OCI-LY1 (cell line): ENCODE measurements at regions not wholly inside any gene's neighbourhood (a gene's known extent, or its start where the extent isn't known, plus 50 kb on each side); places are given as distances from the start of the nearest gene placed in this dataset.

Experiments used
- H2AFZ ChIP-seq: fragments of 200-600 bp; sonication (generic), shearing (Covaris generic); 2 replicates; pipeline ENCODE4 v1.6.0; 2014; ENCODE audit warnings: antibody characterized with exemption, mild to moderate bottlenecking, low read length
- H3F3A ChIP-seq: fragments of 200-600 bp; sonication (generic), shearing (Covaris generic); 2 replicates; pipeline ENCODE4 v1.6.0; 2014; ENCODE audit warnings: mild to moderate bottlenecking, antibody characterized with exemption, low read length, moderate library complexity; ENCODE audit not compliant: insufficient read depth
- H3K27ac ChIP-seq: fragments of 200-600 bp; sonication (generic); 2 replicates; pipeline ENCODE4 v1.5.1; 2014; ENCODE audit warnings: low read length, mixed run types, mild to moderate bottlenecking, low read depth; ENCODE audit not compliant: poor library complexity, severe bottlenecking
- H3K27me3 ChIP-seq: fragments of 200-600 bp; sonication (generic); 2 replicates; pipeline ENCODE4 v1.6.0; 2014; ENCODE audit warnings: antibody characterized with exemption, mild to moderate bottlenecking, low read length, moderate library complexity; ENCODE audit not compliant: insufficient read depth
- H3K36me3 ChIP-seq: fragments of 200-600 bp; sonication (generic); 2 replicates; pipeline ENCODE4 v1.6.1; 2014; ENCODE audit warnings: mild to moderate bottlenecking, antibody characterized with exemption, low read length, moderate library complexity, mixed read lengths; ENCODE audit not compliant: insufficient read depth
- H3K4me1 ChIP-seq: fragments of 200-600 bp; sonication (generic); 2 replicates; pipeline ENCODE4 v1.5.1; 2014; ENCODE audit warnings: mild to moderate bottlenecking, low read length, moderate library complexity; ENCODE audit not compliant: insufficient read depth, severe bottlenecking
- H3K4me2 ChIP-seq: fragments of 200-600 bp; sonication (generic), shearing (Covaris generic); 2 replicates; pipeline ENCODE4 v1.6.1; 2014; ENCODE audit warnings: low read length
- H3K4me3 ChIP-seq: fragments of 200-600 bp; sonication (generic); 2 replicates; pipeline ENCODE4 v1.5.1; 2014; ENCODE audit warnings: low read length, low read depth, mild to moderate bottlenecking, mixed read lengths; ENCODE audit not compliant: poor library complexity, severe bottlenecking
- H3K79me2 ChIP-seq: fragments of 200-600 bp; shearing (Covaris generic); 2 replicates; pipeline ENCODE4 v1.6.1; 2016; ENCODE audit warnings: mixed run types, low read length, mixed read lengths; ENCODE audit not compliant: insufficient read depth
- H3K9ac ChIP-seq: fragments of 200-600 bp; sonication (generic), shearing (Covaris generic); 2 replicates; pipeline ENCODE4 v1.6.1; 2014; ENCODE audit warnings: mild to moderate bottlenecking, low read length, mixed read lengths
- H3K9me2 ChIP-seq: fragments of 200-600 bp; sonication (generic), shearing (Covaris generic); 2 replicates; pipeline ENCODE4 v1.6.1; 2014; ENCODE audit warnings: low read depth, mild to moderate bottlenecking, low read length, mixed read lengths
- H3K9me3 ChIP-seq: fragments of 200-600 bp; shearing (Covaris generic); 2 replicates; pipeline ENCODE4 v1.6.1; 2014; ENCODE audit warnings: low read length, mixed read lengths
- H4K20me1 ChIP-seq: fragments of 200-600 bp; sonication (generic), shearing (Covaris generic); 2 replicates; pipeline ENCODE4 v1.6.0; 2016; ENCODE audit warnings: mild to moderate bottlenecking, low read length; ENCODE audit not compliant: insufficient read depth
- EZH2 ChIP-seq: fragments of 200-600 bp; sonication (generic), shearing (Covaris generic); IDR thresholded peaks from 2 replicates; pipeline ENCODE4 v1.8.0; 2017; ENCODE audit warnings: borderline replicate concordance, mixed run types, mild to moderate bottlenecking, antibody characterized with exemption, low read length, moderate library complexity, mixed read lengths
- TF ChIP-seq, protein P1 (sequence below): fragments of 200-600 bp; sonication (generic), shearing (Covaris generic); IDR thresholded peaks from 2 replicates; pipeline ENCODE4 v1.5.1; 2017; ENCODE audit warnings: mild to moderate bottlenecking, antibody characterized with exemption, low read length, moderate library complexity, mixed read lengths

DNA sequence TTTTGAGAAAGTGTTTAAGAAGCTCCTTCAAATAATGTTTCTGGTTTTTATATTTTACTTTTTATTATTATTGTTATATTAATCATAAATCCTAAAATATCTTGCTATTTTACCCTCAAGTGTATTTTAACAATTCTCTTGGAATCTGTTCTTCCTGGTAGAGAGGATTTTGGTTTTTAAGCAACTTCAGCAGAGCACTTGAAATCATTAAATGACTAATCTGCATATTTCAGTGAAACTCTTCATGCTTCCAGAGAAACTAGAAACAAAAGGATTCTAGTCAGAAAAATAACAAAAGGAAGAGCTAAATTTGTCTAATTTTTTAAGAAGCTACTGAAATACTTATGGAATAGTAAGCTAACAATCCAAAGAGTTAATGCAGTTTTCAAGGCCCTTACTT is 1057.3 kb downstream of the TLE1 start:
- no peak for TF ChIP-seq EZH2
- TF ChIP-seq, protein P1, sequence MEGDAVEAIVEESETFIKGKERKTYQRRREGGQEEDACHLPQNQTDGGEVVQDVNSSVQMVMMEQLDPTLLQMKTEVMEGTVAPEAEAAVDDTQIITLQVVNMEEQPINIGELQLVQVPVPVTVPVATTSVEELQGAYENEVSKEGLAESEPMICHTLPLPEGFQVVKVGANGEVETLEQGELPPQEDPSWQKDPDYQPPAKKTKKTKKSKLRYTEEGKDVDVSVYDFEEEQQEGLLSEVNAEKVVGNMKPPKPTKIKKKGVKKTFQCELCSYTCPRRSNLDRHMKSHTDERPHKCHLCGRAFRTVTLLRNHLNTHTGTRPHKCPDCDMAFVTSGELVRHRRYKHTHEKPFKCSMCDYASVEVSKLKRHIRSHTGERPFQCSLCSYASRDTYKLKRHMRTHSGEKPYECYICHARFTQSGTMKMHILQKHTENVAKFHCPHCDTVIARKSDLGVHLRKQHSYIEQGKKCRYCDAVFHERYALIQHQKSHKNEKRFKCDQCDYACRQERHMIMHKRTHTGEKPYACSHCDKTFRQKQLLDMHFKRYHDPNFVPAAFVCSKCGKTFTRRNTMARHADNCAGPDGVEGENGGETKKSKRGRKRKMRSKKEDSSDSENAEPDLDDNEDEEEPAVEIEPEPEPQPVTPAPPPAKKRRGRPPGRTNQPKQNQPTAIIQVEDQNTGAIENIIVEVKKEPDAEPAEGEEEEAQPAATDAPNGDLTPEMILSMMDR: no peak
- no peaks in the 10 kb centered on the region for H3K9me3 ChIP-seq
- H3K36me3 ChIP-seq: no peaks in the 10 kb centered on the region
- H3K4me3 ChIP-seq: no peak overlapping the region
- H3K4me2 ChIP-seq: no peak overlapping the region
- H3K9me2 ChIP-seq: no peaks in the 10 kb centered on the region
- no peaks in the 10 kb centered on the region for H3F3A ChIP-seq
- H3K27me3 ChIP-seq: no peaks in the 10 kb centered on the region
- no peak overlapping the region for H3K27ac ChIP-seq
- H2AFZ ChIP-seq: no peak overlapping the region
- H3K9ac ChIP-seq: no peak overlapping the region
- no peaks in the 10 kb centered on the region for H4K20me1 ChIP-seq
- no peaks in the 10 kb centered on the region for H3K4me1 ChIP-seq
- no peaks in the 10 kb centered on the region for H3K79me2 ChIP-seq

DNA sequence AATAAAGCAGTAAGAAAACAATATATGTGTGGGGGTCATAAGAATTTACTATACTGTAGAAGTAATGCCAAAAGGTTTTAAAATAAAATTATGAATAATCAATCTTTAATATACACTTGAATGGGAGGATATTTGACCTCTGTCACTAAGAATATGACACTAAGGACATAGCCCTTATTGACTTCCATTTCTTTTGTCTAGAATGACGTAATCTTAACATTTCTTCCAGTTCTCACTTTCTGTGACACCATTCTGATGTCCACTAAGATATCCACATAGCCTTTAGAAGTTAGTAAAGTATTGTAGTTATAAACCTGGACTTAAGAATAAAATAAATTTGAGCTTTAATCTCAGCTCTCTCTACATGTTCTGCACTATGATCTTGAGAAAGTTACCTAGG is 1050.7 kb downstream of the TLE4 start:
- Histone ChIP-seq H3K9me2 (no peaks in the 10 kb centered on the region), H4K20me1 (no peaks in the 10 kb centered on the region), H3K9ac (no peak overlapping the region), H3K4me2 (no peak overlapping the region), H3F3A (no peaks in the 10 kb centered on the region), H3K36me3 (no peaks in the 10 kb centered on the region), H3K4me1 (no peaks in the 10 kb centered on the region), H3K79me2 (no peaks in the 10 kb centered on the region), H3K9me3 (no peaks in the 10 kb centered on the region), H3K27ac (no peak overlapping the region), H3K27me3 (no peaks in the 10 kb centered on the region), H2AFZ (no peak overlapping the region), H3K4me3 (no peak overlapping the region)
- TF ChIP-seq, protein P1: no peak
- TF ChIP-seq EZH2: no peak

DNA sequence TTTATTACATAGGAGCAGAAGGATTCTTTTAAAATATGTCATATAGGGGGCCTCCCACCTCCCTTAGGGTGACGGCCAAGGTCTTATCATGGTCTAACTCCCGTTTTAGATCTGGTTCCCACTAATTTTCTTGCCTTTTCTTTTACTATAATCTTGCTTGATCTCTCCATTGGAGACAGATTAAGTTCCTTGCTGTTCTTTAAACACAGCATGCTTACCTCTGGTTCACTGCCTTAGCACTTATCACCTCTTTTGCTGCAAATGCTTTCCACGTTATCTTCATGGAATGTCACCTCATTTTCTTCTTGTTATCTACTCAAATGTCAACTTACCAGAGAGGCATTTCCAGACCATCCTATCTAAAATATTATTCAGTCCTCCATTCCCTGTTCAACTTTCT is 1047.6 kb downstream of the TLE4 start:
- Histone ChIP-seq H3K4me1 (no peaks in the 10 kb centered on the region), H3F3A (no peaks in the 10 kb centered on the region), H3K4me2 (no peak overlapping the region), H3K27ac (no peak overlapping the region), H3K9me3 (no peaks in the 10 kb centered on the region), H3K36me3 (no peaks in the 10 kb centered on the region), H2AFZ (no peak overlapping the region), H3K79me2 (no peaks in the 10 kb centered on the region), H3K9ac (no peak overlapping the region), H3K27me3 (no peaks in the 10 kb centered on the region), H3K9me2 (no peaks in the 10 kb centered on the region), H4K20me1 (no peaks in the 10 kb centered on the region), H3K4me3 (no peak overlapping the region)
- TF ChIP-seq EZH2: no peak
- TF ChIP-seq, protein P1: no peak
